NB4 (cell line): ENCODE measurements at regions not wholly inside any gene's neighbourhood (a gene's known extent, or its start where the extent isn't known, plus 50 kb on each side); places are given as distances from the start of the nearest gene placed in this dataset.
A peak's percentile ranks its signal among the peaks of the same experiment; 100 is the strongest.
"Not testable (repeated sequence)": the region's sequence is repeated elsewhere in the genome, so short reads cannot be mapped to it uniquely, and the experiment has no call there.

Source experiments
- DNase-seq: peaks from one replicate; pipeline ENCODE4 v3.0.0; 2010; ENCODE audit warnings: low read depth
- H3K4me3 ChIP-seq: one replicate; pipeline ENCODE4 v1.5.1; 2011; ENCODE audit warnings: mild to moderate bottlenecking, low read depth, low read length, moderate library complexity
- CTCF ChIP-seq: IDR thresholded peaks from one replicate; pipeline ENCODE4 v1.5.1; 2012; ENCODE audit warnings: low read depth, low read length
- MAX ChIP-seq: IDR thresholded peaks from 2 replicates; pipeline ENCODE4 v1.6.1; 2011; ENCODE audit warnings: low read depth, low read length
- MYC ChIP-seq: IDR thresholded peaks from 2 replicates; pipeline ENCODE4 v1.6.1; 2011; ENCODE audit warnings: low read depth, low read length
- POLR2A ChIP-seq: IDR thresholded peaks from 2 replicates; pipeline ENCODE4 v1.6.1; 2011; ENCODE audit warnings: mild to moderate bottlenecking; ENCODE audit not compliant: insufficient read length; ENCODE audit errors: extremely low read depth

- DNase-seq: no peak
- TF ChIP-seq MAX (no peak), CTCF (no peak), POLR2A (no peak), MYC (no peak)
- no peak overlapping the region for H3K4me3 ChIP-seq
Measured at GRCh38 chr2:72023678-72024390, 123.8 kb downstream of the CYP26B1 start.

GRCh38 chr2:72021371-72021770, 126.3 kb downstream of the CYP26B1 start:
- not testable (repeated sequence) for H3K4me3 ChIP-seq

GRCh38 chr2:72015266-72015665, 132.4 kb downstream of the CYP26B1 start:
- TF ChIP-seq MYC (no peak), MAX (no peak), CTCF (no peak)
- H3K4me3 ChIP-seq: no peak overlapping the region
- no peak for DNase-seq

More at GRCh38 chr2:72021371-72021770, 126.3 kb downstream of the CYP26B1 start:
- DNase-seq: not testable (repeated sequence)

- no peak overlapping the region for H3K4me3 ChIP-seq
- TF ChIP-seq MYC: no peak
- TF ChIP-seq POLR2A: no peak
- TF ChIP-seq MAX: no peak
- TF ChIP-seq CTCF: no peak
- DNase-seq: no peak
Measured at GRCh38 chr2:72014831-72015230, 132.8 kb downstream of the CYP26B1 start.

GRCh38 chr2:72013726-72014125, 133.9 kb downstream of the CYP26B1 start:
- DNase-seq: no peak
- no peak overlapping the region for H3K4me3 ChIP-seq
- TF ChIP-seq CTCF (no peak), POLR2A (no peak), MYC (no peak), MAX (no peak)

GRCh38 chr2:72012886-72013574, 134.6 kb downstream of the CYP26B1 start:
- no peak overlapping the region for H3K4me3 ChIP-seq
- DNase-seq: peak; percentile 44
- TF ChIP-seq CTCF (no peak), MAX (no peak), MYC (no peak), POLR2A (no peak)
